HUDEP-2 (cell line): ENCODE measurements at regions not wholly inside any gene's neighbourhood (a gene's known extent, or its start where the extent isn't known, plus 50 kb on each side); places are given as distances from the start of the nearest gene placed in this dataset.
"Not testable (repeated sequence)": the region's sequence is repeated elsewhere in the genome, so short reads cannot be mapped to it uniquely, and the experiment has no call there.

ENCODE experiments used
- DNase-seq, 76 experiments: peaks; one replicate each; lab custom pipeline; 2025; ENCODE audit not compliant: unreplicated experiment in 76 of 76; lab: John Stamatoyannopoulos, UW

- no peak for DNase-seq
Observed at GRCh38 chr13:48804821-48805601, 151.3 kb downstream of the CYSLTR2 start.

GRCh38 chr13:48806522-48806921, 152.8 kb downstream of the CYSLTR2 start:
- DNase-seq, result no peak

GRCh38 chr13:48808683-48809082, 155.0 kb downstream of the CYSLTR2 start:
- DNase-seq, result peak in 22 of 76 experiments; percentile 1 to 64 (median 26)

GRCh38 chr13:48810013-48810412, 156.3 kb downstream of the CYSLTR2 start:
- no peak for DNase-seq

- DNase-seq, result no peak
Observed at GRCh38 chr13:48813518-48813917, 159.8 kb downstream of the CYSLTR2 start.

- no peak for DNase-seq
Observed at GRCh38 chr13:48816700-48817099, 159.0 kb upstream of the FNDC3A start.

GRCh38 chr13:48817166-48817802, 158.4 kb upstream of the FNDC3A start:
- no peak for DNase-seq

GRCh38 chr13:48818495-48819356, 157.0 kb upstream of the FNDC3A start:
- DNase-seq, result no peak

GRCh38 chr13:48819376-48819775, 156.3 kb upstream of the FNDC3A start:
- DNase-seq, result no peak

GRCh38 chr13:48819899-48820298, 155.8 kb upstream of the FNDC3A start:
- DNase-seq, result no peak

GRCh38 chr13:48823526-48823925, 152.2 kb upstream of the FNDC3A start:
- DNase-seq, result not testable (repeated sequence)

GRCh38 chr13:48826039-48826438, 149.7 kb upstream of the FNDC3A start:
- no peak for DNase-seq

GRCh38 chr13:48826922-48827454, 148.7 kb upstream of the FNDC3A start:
- not testable (repeated sequence) for DNase-seq

- DNase-seq, result no peak
Observed at GRCh38 chr13:48827709-48828108, 148.0 kb upstream of the FNDC3A start.

GRCh38 chr13:48828962-48829411, 146.7 kb upstream of the FNDC3A start:
- DNase-seq, result no peak

GRCh38 chr13:48829536-48829935, 146.2 kb upstream of the FNDC3A start:
- DNase-seq, result no peak

- DNase-seq, result no peak
Observed at GRCh38 chr13:48831248-48831647, 144.5 kb upstream of the FNDC3A start.

- no peak for DNase-seq
Observed at GRCh38 chr13:48833412-48833811, 142.3 kb upstream of the FNDC3A start.

- not testable (repeated sequence) for DNase-seq
Observed at GRCh38 chr13:48835326-48835725, 140.4 kb upstream of the FNDC3A start.

- no peak for DNase-seq
Observed at GRCh38 chr13:48838193-48838973, 137.3 kb upstream of the FNDC3A start.
